NCI-H1694 (cell line): ENCODE measurements at regions not wholly inside any gene's neighbourhood (a gene's known extent, or its start where the extent isn't known, plus 50 kb on each side); places are given as distances from the start of the nearest gene placed in this dataset.

Experiments used
- DNase-seq: peaks from one replicate; lab custom pipeline; 2025; lab: John Stamatoyannopoulos, UW

DNA sequence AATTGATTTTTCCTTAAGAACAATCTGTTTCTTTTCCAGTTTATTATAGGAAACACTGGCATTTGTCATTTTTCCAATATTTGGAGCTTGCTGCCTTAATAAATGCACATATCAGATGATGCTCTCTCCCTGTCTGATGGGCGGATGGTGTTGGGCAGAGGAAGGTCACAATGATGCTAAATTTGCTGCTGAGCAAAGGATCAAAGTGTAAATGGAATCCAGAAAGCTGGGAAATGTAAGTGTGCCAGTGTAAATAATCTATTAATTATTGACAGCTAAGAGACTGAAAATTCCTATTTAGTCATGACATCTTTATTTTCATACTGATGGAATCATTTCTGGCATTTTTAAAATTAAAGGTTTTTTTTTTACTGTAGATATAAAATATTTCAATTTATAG, 243.2 kb downstream of the PTBP2 start:
- no peak for DNase-seq

DNA sequence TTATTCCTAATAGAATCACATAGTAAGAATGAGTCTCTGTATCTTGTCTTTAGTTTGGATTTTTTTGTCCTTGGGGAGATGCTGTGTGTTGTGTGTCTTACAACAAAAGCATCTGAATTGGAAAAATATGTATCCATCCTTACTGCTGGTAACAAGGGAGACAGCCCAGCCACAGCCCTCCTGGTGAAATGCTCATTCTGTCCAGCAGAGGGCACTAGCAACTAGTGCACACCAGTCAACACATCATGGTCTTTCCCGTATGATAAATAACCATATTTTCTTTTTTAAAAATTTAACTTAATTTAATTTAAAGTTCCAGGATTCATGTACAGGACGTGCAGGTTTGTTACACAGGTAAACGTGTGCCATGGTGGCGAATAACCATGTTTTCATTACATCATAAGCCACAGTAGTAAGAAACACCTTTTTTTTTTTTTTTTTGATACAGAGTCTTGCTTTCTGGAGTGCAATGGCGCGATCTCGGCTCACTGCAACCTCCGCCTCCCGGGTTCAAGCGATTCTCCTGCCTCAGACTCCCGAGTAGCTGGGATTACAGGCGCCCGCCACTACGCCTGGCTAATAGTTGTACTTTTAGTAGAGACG, 245.1 kb downstream of the PTBP2 start:
- peak; percentile 82 for DNase-seq

- DNase-seq: no peak
Observed at GRCh38 chr1:96967311-96967710, 245.7 kb downstream of the PTBP2 start.

- no peak for DNase-seq
Observed at GRCh38 chr1:96968541-96968940, 247.0 kb downstream of the PTBP2 start.

DNA sequence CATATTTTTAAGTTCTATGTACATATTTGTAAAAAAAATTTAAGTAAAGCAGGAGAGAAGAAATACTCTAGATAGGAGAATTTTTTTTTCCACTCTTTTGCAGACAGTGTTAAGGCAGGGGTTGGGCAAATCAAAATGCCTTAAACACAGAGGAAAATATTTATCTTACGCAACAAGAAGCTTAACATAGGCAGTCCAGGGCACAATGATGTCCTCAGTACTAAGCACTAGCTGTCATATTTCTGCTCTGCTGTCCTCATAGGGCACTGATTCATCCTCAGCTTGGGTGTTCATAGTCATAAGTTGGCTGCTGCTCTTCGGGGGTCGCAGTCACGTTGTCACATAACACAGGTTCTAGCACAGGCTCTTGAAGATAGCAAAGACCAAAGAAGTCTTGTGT, 247.4 kb downstream of the PTBP2 start:
- no peak for DNase-seq

- no peak for DNase-seq
Observed at GRCh38 chr1:96969656-96970163, 248.1 kb downstream of the PTBP2 start.

GRCh38 chr1:96971439-96971838, 249.9 kb downstream of the PTBP2 start:
- DNase-seq: no peak

GRCh38 chr1:96971849-96972602, 250.4 kb downstream of the PTBP2 start:
- DNase-seq: no peak

GRCh38 chr1:96973605-96974004, 252.0 kb downstream of the PTBP2 start:
- DNase-seq: no peak

- DNase-seq: no peak
Observed at GRCh38 chr1:96978444-96978843, 256.9 kb downstream of the PTBP2 start.

DNA sequence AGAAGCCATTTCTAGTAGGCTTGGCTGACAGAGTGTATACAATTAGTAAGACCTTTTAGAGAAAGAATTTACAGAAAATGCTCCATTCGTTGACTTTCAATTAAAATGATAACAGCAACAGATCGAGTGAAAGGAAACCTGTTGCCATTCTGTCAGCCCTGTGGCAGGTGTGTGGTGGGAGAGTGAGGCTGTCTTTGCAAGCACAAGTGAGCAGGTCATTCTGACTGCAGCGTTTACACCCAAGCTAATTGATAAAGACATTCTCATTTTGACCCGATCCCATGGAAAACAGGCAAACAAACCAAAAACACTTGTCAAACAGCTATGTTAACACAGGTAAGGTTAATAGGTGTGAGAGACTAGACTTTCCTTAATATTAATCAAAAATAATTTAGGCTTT, 257.3 kb downstream of the PTBP2 start:
- no peak for DNase-seq

DNA sequence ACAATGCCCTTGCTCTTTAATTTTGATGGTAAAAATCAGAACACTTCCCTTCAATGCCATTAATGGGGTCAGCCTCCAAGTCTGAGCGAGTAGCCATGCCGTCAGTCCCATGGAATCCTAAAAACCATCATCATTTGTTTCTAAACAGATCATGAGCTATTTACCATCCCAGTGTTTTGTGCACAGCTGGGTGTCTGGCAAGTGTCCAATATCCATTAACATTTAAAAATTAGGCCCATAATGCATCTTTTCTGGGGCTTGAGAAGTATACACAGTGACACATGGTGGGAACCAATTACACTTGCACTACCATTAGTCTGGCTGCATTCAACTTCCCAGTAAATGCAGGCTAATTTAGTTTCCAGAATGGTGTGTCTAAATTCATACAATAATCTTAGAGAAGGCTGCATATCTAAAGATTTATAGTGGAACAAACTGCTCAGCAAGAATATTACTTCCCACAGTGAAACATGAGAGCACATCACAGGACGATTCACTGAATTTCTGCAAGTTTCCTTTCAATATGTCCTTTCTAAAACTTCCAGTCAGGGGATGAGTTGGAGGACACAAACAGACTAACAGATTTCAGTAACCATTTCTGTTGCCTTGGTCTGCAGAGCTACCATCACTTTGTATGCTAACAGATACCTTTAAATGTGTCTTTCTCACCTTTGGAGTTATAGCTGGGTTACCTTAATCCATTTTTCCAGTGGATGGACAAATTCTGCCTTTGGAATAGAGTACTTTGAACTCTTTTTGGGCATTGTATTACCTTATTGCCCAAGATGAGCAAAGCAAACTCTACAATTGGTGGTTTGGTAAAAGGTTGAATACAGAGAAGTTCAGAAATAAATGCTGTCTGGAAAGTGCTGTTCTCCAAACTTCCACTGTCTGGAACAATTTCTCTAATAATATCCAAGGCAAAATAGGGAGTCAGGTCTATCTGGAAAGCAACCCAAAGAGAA, 258.0 kb downstream of the PTBP2 start:
- peak; percentile 27 for DNase-seq

DNA sequence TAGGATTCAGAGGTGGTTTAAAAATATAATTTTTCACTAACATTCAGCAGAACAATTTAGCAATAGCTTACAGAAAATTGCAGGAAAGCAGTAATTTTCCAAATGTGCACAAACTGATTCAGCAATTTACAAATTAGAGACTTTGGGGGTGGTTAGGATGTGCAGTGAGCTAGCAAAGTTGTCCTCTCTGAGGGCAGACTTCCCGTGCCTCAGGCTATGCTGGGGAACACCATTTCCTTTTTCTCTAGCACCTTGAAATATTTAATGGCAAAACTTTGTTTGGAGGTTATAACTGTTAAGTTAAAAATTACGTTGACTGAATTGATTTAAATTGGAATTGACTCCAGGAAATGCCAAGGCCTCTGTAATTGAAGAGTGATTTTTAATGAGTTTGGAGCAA, 258.9 kb downstream of the PTBP2 start:
- no peak for DNase-seq

DNA sequence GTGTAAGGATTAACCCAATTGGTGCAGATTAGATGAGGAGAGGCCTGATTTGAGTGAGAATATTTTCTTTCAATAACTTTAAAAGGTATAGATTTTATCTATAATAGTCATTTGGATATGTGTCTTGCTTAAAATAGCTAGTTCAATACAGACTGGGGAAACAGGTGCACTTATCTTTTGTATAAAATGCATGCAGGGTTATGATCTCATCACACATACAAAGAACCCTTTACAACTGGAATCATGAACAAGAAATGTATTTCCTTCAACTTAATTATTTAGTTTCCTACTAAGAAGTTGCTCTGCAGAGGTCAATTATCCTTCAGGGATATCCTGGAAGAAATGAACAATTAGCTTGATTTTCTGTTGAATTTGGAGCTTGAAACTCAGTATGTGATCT, 259.6 kb downstream of the PTBP2 start:
- DNase-seq: no peak

DNA sequence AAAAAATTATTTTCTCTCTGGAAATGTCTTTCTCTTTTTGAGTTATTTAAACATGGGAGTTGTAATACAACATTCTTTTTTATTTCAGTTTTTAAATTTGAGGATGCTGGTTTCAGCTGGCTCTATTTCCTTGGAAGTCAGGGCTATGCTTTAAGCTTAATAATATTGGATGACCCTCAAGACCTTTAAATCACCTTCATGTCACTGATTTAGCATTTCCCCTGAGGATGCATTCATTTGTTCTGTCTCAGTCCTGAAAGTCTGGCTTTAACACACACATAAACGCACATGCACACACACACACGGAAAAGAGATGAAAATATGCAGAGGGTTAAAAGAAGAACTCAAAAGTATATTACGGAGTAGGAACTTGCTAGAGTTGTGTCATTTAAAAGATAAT, 260.5 kb downstream of the PTBP2 start:
- no peak for DNase-seq

- no peak for DNase-seq
Observed at GRCh38 chr1:96983866-96984265, 262.3 kb downstream of the PTBP2 start.

GRCh38 chr1:96987186-96987703, 265.7 kb downstream of the PTBP2 start:
- DNase-seq: no peak

DNA sequence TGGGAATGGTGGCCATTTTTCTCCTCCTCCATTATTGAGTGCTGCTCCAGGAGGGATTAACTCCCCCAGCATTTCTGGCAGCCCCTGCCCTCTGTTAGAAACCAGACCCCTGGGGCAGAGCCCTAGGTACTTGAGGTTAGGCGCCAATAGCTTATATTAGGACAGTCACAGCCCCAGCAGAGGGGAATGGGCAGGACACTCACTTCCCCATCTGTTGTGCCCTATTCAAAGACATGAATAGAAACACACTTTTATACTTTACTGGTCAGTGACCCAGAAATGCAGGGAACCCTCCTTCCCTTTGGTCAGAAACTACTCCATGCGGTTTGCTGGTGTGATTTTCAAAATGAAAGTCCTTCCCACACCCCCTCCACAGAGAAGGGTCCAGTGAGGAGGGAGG, 267.7 kb downstream of the PTBP2 start:
- DNase-seq: no peak

DNA sequence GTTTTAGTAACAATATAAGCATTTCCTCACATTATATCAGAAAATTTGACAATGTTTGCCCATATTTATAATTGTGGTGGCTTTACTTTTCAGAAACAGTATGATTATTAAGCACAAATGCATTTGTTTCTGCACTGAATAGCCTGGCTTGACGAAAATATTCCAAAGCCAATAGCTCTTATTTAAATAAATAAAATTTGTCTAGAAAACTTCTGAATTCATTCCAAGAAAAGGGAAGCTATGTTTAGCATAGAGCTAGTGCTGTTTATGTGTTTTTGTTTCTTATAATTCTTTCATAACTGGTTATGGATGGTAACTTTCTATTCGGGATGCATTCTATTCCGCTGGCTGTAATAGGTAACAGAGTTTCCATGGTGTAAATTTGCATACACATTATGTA, 268.6 kb downstream of the PTBP2 start:
- no peak for DNase-seq

DNA sequence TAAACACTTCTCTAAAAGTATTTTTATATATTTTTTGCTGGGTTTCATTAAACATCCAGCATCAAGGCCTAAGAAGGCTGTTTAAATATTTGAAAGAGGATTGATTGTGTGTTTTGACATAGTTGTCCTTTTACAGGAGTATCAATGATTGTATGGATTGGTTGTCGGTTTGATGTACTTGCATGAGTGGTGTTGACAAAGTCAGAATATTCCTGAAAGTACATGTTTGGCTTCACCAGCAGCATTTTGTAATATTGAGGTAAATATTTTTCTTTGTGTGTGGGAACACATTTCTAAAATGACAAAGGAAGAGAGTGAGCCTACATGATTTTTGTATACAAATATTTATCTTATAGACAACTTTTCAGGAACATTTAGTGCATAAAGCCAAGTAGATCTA, 269.7 kb downstream of the PTBP2 start:
- DNase-seq: no peak

DNA sequence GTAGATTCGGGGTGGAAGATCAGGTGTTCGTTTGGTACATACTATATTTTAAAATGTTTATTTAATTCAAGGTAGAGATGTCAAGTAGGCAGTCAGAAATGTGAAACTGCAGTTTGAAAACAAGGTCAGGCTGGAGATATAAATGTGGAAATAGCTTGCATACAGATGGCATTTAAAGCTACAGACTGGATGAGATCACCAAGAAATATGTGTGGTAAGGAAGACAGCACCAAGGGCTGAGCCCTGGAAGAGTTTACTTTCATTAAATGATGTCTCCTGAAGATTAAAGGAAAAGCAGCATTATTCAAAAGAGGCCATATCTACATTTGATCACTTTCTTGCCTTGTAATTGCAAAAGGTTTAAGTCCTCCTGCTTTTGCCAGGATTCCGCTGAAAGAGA, 271.3 kb downstream of the PTBP2 start:
- no peak for DNase-seq

GRCh38 chr1:96995351-96995750, 273.8 kb downstream of the PTBP2 start:
- DNase-seq: no peak
